ENCODE measurements at regions not wholly inside any gene's neighbourhood (a gene's known extent, or its start where the extent isn't known, plus 50 kb on each side); places are given as distances from the start of the nearest gene placed in this dataset.
"Not testable (repeated sequence)": the region's sequence is repeated elsewhere in the genome, so short reads cannot be mapped to it uniquely, and the experiment has no call there.

- TF ChIP-seq CTCF (IDR thresholded peaks at IDR 0.05; ENCODE audit: borderline replicate concordance, extremely low read depth, low read length, poor library complexity, severe bottlenecking); EZH2 (IDR thresholded peaks at IDR 0.05; ENCODE audit: borderline replicate concordance, low read depth, low read length, severe bottlenecking): not testable (repeated sequence)
These were observed 874.1 kb downstream of the RAPGEF2 start for GRCh38 chr4:159976871-159977482.
